HepG2 (cell line): ENCODE measurements at regions not wholly inside any gene's neighbourhood (a gene's known extent, or its start where the extent isn't known, plus 50 kb on each side); places are given as distances from the start of the nearest gene placed in this dataset.

ENCODE experiments used
- ATAC-seq: fragments of 200-7000 bp; cut with Tn5 transposase; 3 replicates; pipeline ENCODE4 v1.9.1; 2020; ENCODE audit warnings: mild to moderate bottlenecking, moderate library complexity
- BruUV-seq: library from RNA; stranded (reverse); fragments of 400-500 nt; replicated peaks from 2 replicates; lab custom pipeline; 2021; lab: Mats Ljungman, UMichigan
- CTCF ChIA-PET: fragments of 300-600 bp; formaldehyde crosslinking; extraction: SDS; loops from one replicate; lab custom pipeline; 2021; ENCODE audit warnings: low total read pairs, inconsistent platforms, low intra/inter-chr PET ratio; lab: Yijun Ruan, JAX
- POLR2A ChIA-PET: fragments of 350-600 bp; sonication (Branson Sonifier 250); formaldehyde crosslinking; loops from one replicate; lab custom pipeline; 2020; ENCODE audit warnings: antibody characterized with exemption, inconsistent platforms; lab: Yijun Ruan, JAX
- DNase-seq: peaks from one replicate; pipeline ENCODE4 v3.0.0-alpha.2; 2015; ENCODE audit warnings: low spot score
- FAIRE-seq: peaks from 3 replicates; lab custom pipeline; 2011; peaks lifted over from hg19 to GRCh38; lab: Jason Lieb, UNC
- H2AFZ ChIP-seq: one replicate; pipeline ENCODE4 v1.6.1; 2011; ENCODE audit warnings: low read length, inconsistent platforms
- H3K27ac ChIP-seq: fragments of 300-600 bp; 3 replicates; pipeline ENCODE4 v1.8.0; 2011; ENCODE audit warnings: mixed run types, mild to moderate bottlenecking, mixed read lengths, low read length, inconsistent platforms; ENCODE audit not compliant: insufficient read depth; ENCODE audit errors: extremely low read length
- H3K27me3 ChIP-seq, 2 experiments: fragments of 200-600 bp in 1 of 2; 2 replicates in 1 of 2; 3 replicates in 1 of 2; pipeline versions ENCODE4 v1.6.0 to v1.8.0; 2011; ENCODE audit warnings: low read length in 2 of 2, mild to moderate bottlenecking in 2 of 2, moderate library complexity in 2 of 2, inconsistent platforms in 1 of 2; ENCODE audit not compliant: insufficient read depth in 2 of 2, control insufficient read depth in 1 of 2
- H3K36me3 ChIP-seq, 2 experiments: fragments of 200-600 bp in 1 of 2; replicated peaks in 1 of 2; 2 replicates in 1 of 2; 3 replicates in 1 of 2; pipeline versions ENCODE4 v1.5.1 to v1.8.0; 2011; ENCODE audit warnings: low read length in 2 of 2, inconsistent platforms in 1 of 2; ENCODE audit not compliant: insufficient read depth in 2 of 2, control insufficient read depth in 1 of 2
- H3K4me1 ChIP-seq: 2 replicates; pipeline ENCODE4 v1.5.1; 2012; ENCODE audit warnings: low read length, inconsistent platforms; ENCODE audit not compliant: insufficient read depth
- H3K4me2 ChIP-seq: 2 replicates; pipeline ENCODE4 v1.6.0; 2011; ENCODE audit warnings: low read depth, low read length, inconsistent platforms
- H3K4me3 ChIP-seq, 3 experiments: fragments of 200-600 bp in 1 of 3; sonication (generic), shearing (Covaris generic) in 1 of 3; replicated peaks in 1 of 3; 2 replicates each; pipeline ENCODE4 v1.5.1; 2011 to 2016; ENCODE audit warnings: low read length in 3 of 3, inconsistent platforms in 2 of 3, low read depth in 2 of 3, mild to moderate bottlenecking in 2 of 3, control low read depth in 1 of 3, mixed read lengths in 1 of 3; ENCODE audit not compliant: insufficient read depth in 1 of 3
- H3K79me2 ChIP-seq: one replicate; pipeline ENCODE4 v1.6.1; 2011; ENCODE audit warnings: low read length, inconsistent platforms; ENCODE audit not compliant: insufficient read depth
- H3K9ac ChIP-seq: 2 replicates; pipeline ENCODE4 v1.6.0; 2011; ENCODE audit warnings: mild to moderate bottlenecking, low read depth, low read length, inconsistent platforms; ENCODE audit not compliant: insufficient read depth
- H3K9me3 ChIP-seq: 2 replicates; pipeline ENCODE4 v1.5.1; 2012; ENCODE audit warnings: mild to moderate bottlenecking, low read length
- H4K20me1 ChIP-seq: 2 replicates; pipeline ENCODE4 v1.6.0; 2011; ENCODE audit warnings: inconsistent platforms, mild to moderate bottlenecking, low read length, moderate library complexity; ENCODE audit not compliant: insufficient read depth
- ARHGAP35 ChIP-seq: sonication (generic); formaldehyde crosslinking; IDR thresholded peaks from 2 replicates; pipeline ENCODE4 v1.9.0; 2022; ENCODE audit warnings: mild to moderate bottlenecking, inconsistent platforms, moderate library complexity, missing genetic modification reagents, borderline replicate concordance
- ATF7-NPFF ChIP-seq: sonication (generic); formaldehyde crosslinking; IDR thresholded peaks from 2 replicates; pipeline ENCODE4 v1.8.1; 2023; ENCODE audit warnings: mild to moderate bottlenecking, low read depth, missing genetic modification reagents, moderate library complexity
- GTF2F1 ChIP-seq: fragments of 150-350 bp; IDR thresholded peaks from 2 replicates; pipeline ENCODE4 v1.6.1; 2014; ENCODE audit warnings: low read length
- GZF1 ChIP-seq: sonication (generic); formaldehyde crosslinking; IDR thresholded peaks from 2 replicates; pipeline ENCODE4 v1.5.1; 2020; ENCODE audit warnings: mild to moderate bottlenecking, missing genetic modification reagents
- KAT8 ChIP-seq: IDR thresholded peaks from 2 replicates; pipeline ENCODE4 v1.6.1; 2016; ENCODE audit warnings: missing genetic modification reagents, missing compliant biosample characterization
- NFE2 ChIP-seq: sonication (generic); formaldehyde crosslinking; IDR thresholded peaks from 2 replicates; pipeline ENCODE4 v1.4.0; 2020; ENCODE audit warnings: missing genetic modification reagents
- PHF21A ChIP-seq: sonication (generic); formaldehyde crosslinking; IDR thresholded peaks from 2 replicates; pipeline ENCODE4 v1.5.0; 2020; ENCODE audit warnings: mild to moderate bottlenecking, missing genetic modification reagents
- SIX1 ChIP-seq: sonication (generic); formaldehyde crosslinking; IDR thresholded peaks from 2 replicates; pipeline ENCODE4 v1.4.0; 2020; ENCODE audit warnings: missing genetic modification reagents, borderline replicate concordance
- XBP1 ChIP-seq: sonication (generic); formaldehyde crosslinking; IDR thresholded peaks from 2 replicates; pipeline ENCODE4 v1.5.0; 2020; ENCODE audit warnings: missing genetic modification reagents
- ZNF24 ChIP-seq: fragments of 450-650 bp; IDR thresholded peaks from 2 replicates; pipeline ENCODE4 v1.6.1; 2017; ENCODE audit warnings: antibody characterized with exemption, mild to moderate bottlenecking
- ZNF274 ChIP-seq: sonication (generic); formaldehyde crosslinking; IDR thresholded peaks from 2 replicates; pipeline ENCODE4 v1.5.1; 2020; ENCODE audit warnings: mild to moderate bottlenecking, missing genetic modification reagents
- ZNF761 ChIP-seq: sonication (generic); formaldehyde crosslinking; conservative IDR thresholded peaks from 2 replicates; pipeline ENCODE4 v1.4.0; 2020; ENCODE audit warnings: mild to moderate bottlenecking, missing genetic modification reagents
- ZNF776 ChIP-seq: sonication (generic); formaldehyde crosslinking; IDR thresholded peaks from 2 replicates; pipeline ENCODE4 v1.4.0; 2020; ENCODE audit warnings: mild to moderate bottlenecking, missing genetic modification reagents
- ZNF780A ChIP-seq: sonication (generic); formaldehyde crosslinking; IDR thresholded peaks from 2 replicates; pipeline ENCODE4 v1.8.0; 2022; ENCODE audit warnings: mild to moderate bottlenecking, missing genetic modification reagents, moderate library complexity
- ZNF83 ChIP-seq: sonication (generic); formaldehyde crosslinking; IDR thresholded peaks from 2 replicates; pipeline ENCODE4 v1.4.0; 2020; ENCODE audit warnings: missing genetic modification reagents, mild to moderate bottlenecking, borderline replicate concordance
- ZNF883 ChIP-seq: sonication (generic); formaldehyde crosslinking; IDR thresholded peaks from 2 replicates; pipeline ENCODE4 v1.5.1; 2020; ENCODE audit warnings: mild to moderate bottlenecking, missing genetic modification reagents; ENCODE audit errors: not compliant biosample characterization
- ZNF891 ChIP-seq: sonication (generic); formaldehyde crosslinking; IDR thresholded peaks from 2 replicates; pipeline ENCODE4 v1.5.0; 2020; ENCODE audit warnings: mild to moderate bottlenecking, missing genetic modification reagents
- WGBS: methylation state at CpG from one replicate; pipeline ENCODE4 v1.1.6; 2017; ENCODE audit warnings: low lambda C conversion rate; 5-methylcytosine and 5-hydroxymethylcytosine counted together
- in situ Hi-C: cut with HindIII; loops from 2 replicates; pipeline ENCODE4 v1.10.0; 2017; ENCODE audit warnings: low pct_unique_long_range_greater_than_20kb; ENCODE audit not compliant: extremely low pct_ligation_motif_present
- intact Hi-C: fragments of 100-400 bp; cut with micrococcal nuclease; formaldehyde crosslinking; loops from one replicate; pipeline ENCODE4 v1.10.0; 2022; ENCODE audit not compliant: unreplicated experiment
- TF ChIP-seq, protein P1 (sequence below): sonication (generic); formaldehyde crosslinking; IDR thresholded peaks from 2 replicates; pipeline ENCODE4 v1.9.0; 2022; ENCODE audit warnings: low read depth, missing genetic modification reagents

DNA sequence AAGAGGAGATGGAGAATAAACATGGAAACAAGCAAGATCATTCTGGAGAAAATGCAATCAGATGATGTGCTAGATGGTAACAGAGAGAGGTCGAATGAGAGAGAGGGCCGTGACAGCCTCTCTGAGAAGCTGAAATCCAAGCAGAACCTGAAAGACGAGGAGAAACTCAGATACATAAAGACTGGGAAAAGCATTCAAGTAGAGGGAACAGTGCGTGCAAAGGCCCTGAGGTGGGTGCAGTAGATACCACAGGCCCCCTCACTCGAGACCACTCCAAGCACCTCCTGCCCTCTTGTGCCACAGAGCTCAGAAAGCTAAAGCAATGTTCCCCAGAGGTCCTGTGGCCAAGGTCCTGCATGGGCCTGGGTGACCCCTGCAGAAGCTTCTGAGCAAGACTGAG is 54.8 kb upstream of the DLK1 start:
- intact Hi-C loops (no loop called here), in situ Hi-C loops (no loop called here)
- Histone ChIP-seq H3K4me2 (peak overlapping the region; percentile 66; the same call in 1 of the 2 replicates), H3K27me3 (no peaks in the 10 kb centered on the region), H4K20me1 (no peaks in the 10 kb centered on the region), H3K79me2 (no peaks in the 10 kb centered on the region), H3K4me1 (peaks cover 100% of the 10 kb centered on the region), H3K9ac (no peak overlapping the region), H3K4me3 (no peak overlapping the region; a peak in 1 of 6 replicates), H3K36me3 (no peaks in the 10 kb centered on the region), H3K27ac (no peak overlapping the region), H2AFZ (no peak overlapping the region), H3K9me3 (no peaks in the 10 kb centered on the region)
- POLR2A ChIA-PET, result interaction anchor here (0.9 to 1.9 kb wide), 2 partner anchors 145 to 146 kb away, joined by 3 to 15 read pairs; no protein-coding TSS in a partner anchor
- ATAC-seq, result no peak
- 82% methylated on average over 5 of the region's 5 CpGs for WGBS
- TF ChIP-seq GZF1 (CRISPR knock-in tag) (no peak), GTF2F1 (no peak), ATF7-NPFF (no peak), ARHGAP35 (CRISPR knock-in tag) (no peak)
- DNase-seq, result no peak
- FAIRE-seq, result no peak
- BruUV-seq, result no TSS peak
- CTCF ChIA-PET, result no interaction called here

DNA sequence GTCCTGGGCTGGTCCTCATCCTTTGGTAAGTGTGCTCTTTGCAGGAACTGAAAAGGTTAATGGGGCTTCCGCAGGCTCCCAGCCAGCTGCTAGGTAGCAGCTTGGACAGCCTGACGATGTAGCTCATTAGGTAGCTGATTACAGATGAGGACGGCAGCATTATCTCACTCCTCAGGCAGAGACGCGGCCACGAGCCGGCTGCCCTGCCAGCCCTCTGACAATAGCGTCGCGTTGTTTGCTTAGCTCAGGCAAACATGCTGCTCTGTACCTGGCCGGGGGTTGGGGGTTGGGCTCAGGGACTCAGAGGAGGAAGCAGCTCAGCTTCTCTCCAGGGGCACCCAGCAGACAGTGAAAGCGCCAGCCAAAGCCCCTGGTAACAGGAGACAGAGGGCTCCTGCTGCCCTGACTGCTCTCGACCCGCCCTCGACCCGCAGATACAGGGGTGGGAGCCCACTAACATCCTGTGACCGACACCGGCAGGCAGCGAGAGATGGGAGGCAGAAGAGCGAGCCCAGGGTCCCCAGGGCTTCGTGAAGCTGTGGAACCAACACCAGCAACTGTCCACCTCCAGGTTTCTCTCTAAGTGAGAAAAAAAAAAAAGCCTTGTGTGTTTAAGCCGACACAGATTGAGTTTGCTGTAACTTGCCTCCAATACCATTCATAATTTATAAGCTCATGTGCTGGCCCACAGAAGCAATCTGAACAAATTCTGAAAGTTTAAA is 53.4 kb upstream of the DLK1 start:
- H3K27me3 ChIP-seq, result no peaks in the 10 kb centered on the region
- ATAC-seq, result peak; percentile 79
- FAIRE-seq, result peak; percentile 66
- BruUV-seq, result no TSS peak
- in situ Hi-C loops, result no loop called here
- intact Hi-C loops, result loop anchor here (1.0 kb wide), 1 partner anchor 10 kb away; no protein-coding TSS in a partner anchor
- no peaks in the 10 kb centered on the region for H3K9me3 ChIP-seq
- H3K9ac ChIP-seq, result no peak overlapping the region
- ChIA-PET POLR2A (interaction anchor here (1.0 to 1.9 kb wide), 5 partner anchors 9 to 149 kb away, joined by 3 to 15 read pairs (median 9); no protein-coding TSS in a partner anchor), CTCF (no interaction called here)
- H3K79me2 ChIP-seq, result no peaks in the 10 kb centered on the region
- H3K4me3 ChIP-seq, result peak overlapping the region in 1 of 3 experiments; percentile 36; a peak in 2 of 6 replicates
- no peak overlapping the region for H3K27ac ChIP-seq
- peaks cover 100% of the 10 kb centered on the region for H3K4me1 ChIP-seq
- no peak overlapping the region for H2AFZ ChIP-seq
- peak overlapping the region; percentile 66 for H3K4me2 ChIP-seq
- WGBS, result 30% methylated on average over 10 of the region's 22 CpGs
- DNase-seq, result peak; percentile 73
- no peaks in the 10 kb centered on the region for H3K36me3 ChIP-seq
- no peaks in the 10 kb centered on the region for H4K20me1 ChIP-seq
- peak; percentile 88 for TF ChIP-seq PHF21A (CRISPR knock-in tag)
- TF ChIP-seq ZNF24, result no peak
- no peak for TF ChIP-seq ZNF780A (CRISPR knock-in tag)
- peak; percentile 36; the same call in 1 of the 2 replicates for TF ChIP-seq KAT8 (CRISPR knock-in tag)
- TF ChIP-seq NFE2 (CRISPR knock-in tag), result no peak
- no peak for TF ChIP-seq SIX1 (CRISPR knock-in tag)
- no peak for TF ChIP-seq ZNF83 (CRISPR knock-in tag)
- TF ChIP-seq, protein P1, sequence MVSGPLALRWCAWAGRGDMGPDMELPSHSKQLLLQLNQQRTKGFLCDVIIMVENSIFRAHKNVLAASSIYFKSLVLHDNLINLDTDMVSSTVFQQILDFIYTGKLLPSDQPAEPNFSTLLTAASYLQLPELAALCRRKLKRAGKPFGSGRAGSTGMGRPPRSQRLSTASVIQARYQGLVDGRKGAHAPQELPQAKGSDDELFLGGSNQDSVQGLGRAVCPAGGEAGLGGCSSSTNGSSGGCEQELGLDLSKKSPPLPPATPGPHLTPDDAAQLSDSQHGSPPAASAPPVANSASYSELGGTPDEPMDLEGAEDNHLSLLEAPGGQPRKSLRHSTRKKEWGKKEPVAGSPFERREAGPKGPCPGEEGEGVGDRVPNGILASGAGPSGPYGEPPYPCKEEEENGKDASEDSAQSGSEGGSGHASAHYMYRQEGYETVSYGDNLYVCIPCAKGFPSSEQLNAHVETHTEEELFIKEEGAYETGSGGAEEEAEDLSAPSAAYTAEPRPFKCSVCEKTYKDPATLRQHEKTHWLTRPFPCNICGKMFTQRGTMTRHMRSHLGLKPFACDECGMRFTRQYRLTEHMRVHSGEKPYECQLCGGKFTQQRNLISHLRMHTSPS (CRISPR knock-in tag), result peak; percentile 73; the same call in 1 of the 2 replicates
- TF ChIP-seq ZNF883 (CRISPR knock-in tag), result peak; percentile 64
- TF ChIP-seq XBP1 (CRISPR knock-in tag), result no peak
- 0 out of 2 replicates have a peak, but pooled peaks have one; percentile 19 for TF ChIP-seq ZNF761
- TF ChIP-seq ZNF274 (CRISPR knock-in tag), result peak; percentile 68; the same call in 1 of the 2 replicates
- TF ChIP-seq ZNF776 (CRISPR knock-in tag), result no peak
- peak; percentile 61; the same call in 1 of the 2 replicates for TF ChIP-seq ZNF891 (CRISPR knock-in tag)
